HL-60 (cell line): ENCODE measurements at regions not wholly inside any gene's neighbourhood (a gene's known extent, or its start where the extent isn't known, plus 50 kb on each side); places are given as distances from the start of the nearest gene placed in this dataset.
"Not testable (repeated sequence)": the region's sequence is repeated elsewhere in the genome, so short reads cannot be mapped to it uniquely, and the experiment has no call there.

Experiments used
- DNase-seq, 2 experiments: peaks; one replicate each; pipeline ENCODE4 v3.0.0-alpha.2; 2010 to 2020; ENCODE audit warnings: low read depth in 1 of 2, low spot score in 1 of 2
- H3K27ac ChIP-seq: fragments of 250-450 bp; sonication (Bioruptor Pico); replicated peaks from 2 replicates; pipeline ENCODE4 v1.5.1; 2020; ENCODE audit warnings: mild to moderate bottlenecking, moderate library complexity
- H3K27me3 ChIP-seq: fragments of 250-450 bp; sonication (Bioruptor Pico); 2 replicates; pipeline ENCODE4 v1.5.1; 2021; ENCODE audit warnings: mild to moderate bottlenecking, moderate library complexity; ENCODE audit not compliant: insufficient read depth, poor library complexity, severe bottlenecking
- H3K4me3 ChIP-seq: replicated peaks from 2 replicates; pipeline ENCODE4 v1.5.1; 2011; ENCODE audit warnings: mild to moderate bottlenecking, control low read depth, low read length; ENCODE audit not compliant: insufficient read depth
- CTCF ChIP-seq: IDR thresholded peaks from one replicate; pipeline ENCODE4 v1.5.1; 2011; ENCODE audit warnings: low read length, control low read depth, inconsistent platforms; ENCODE audit not compliant: insufficient read depth
- GABPA ChIP-seq: IDR thresholded peaks from 2 replicates; pipeline ENCODE4 v1.6.1; 2012; ENCODE audit warnings: low read depth
- POLR2AphosphoS5 ChIP-seq: IDR thresholded peaks from 2 replicates; pipeline ENCODE4 v1.6.1; 2012; ENCODE audit warnings: low read depth
- REST ChIP-seq: IDR thresholded peaks from 2 replicates; pipeline ENCODE4 v1.6.1; 2012; ENCODE audit warnings: low read depth; ENCODE audit not compliant: insufficient replicate concordance
- SPI1 ChIP-seq: IDR thresholded peaks from 2 replicates; pipeline ENCODE4 v1.6.1; 2012; ENCODE audit warnings: low read depth, mild to moderate bottlenecking, borderline replicate concordance

- H3K4me3 ChIP-seq = no peak overlapping the region
- TF ChIP-seq POLR2AphosphoS5 = no peak
- TF ChIP-seq CTCF = no peak
- TF ChIP-seq REST = no peak
- TF ChIP-seq GABPA = no peak
- H3K27me3 ChIP-seq = no peaks in the 10 kb centered on the region
- no peak overlapping the region for H3K27ac ChIP-seq
- no peak for DNase-seq
These were observed 77.8 kb upstream of the ZNF281 start for GRCh38 chr1:200487650-200488049.

GRCh38 chr1:200486634-200487033 lies 76.8 kb upstream of the ZNF281 start:
- DNase-seq = no peak
- TF ChIP-seq SPI1 (no peak), REST (no peak), CTCF (no peak), POLR2AphosphoS5 (no peak), GABPA (no peak)

GRCh38 chr1:200484438-200484946 lies 74.7 kb upstream of the ZNF281 start:
- H3K27me3 ChIP-seq, DNase-seq, H3K4me3 ChIP-seq, H3K27ac ChIP-seq: not testable (repeated sequence)

More at GRCh38 chr1:200486634-200487033, 76.8 kb upstream of the ZNF281 start:
- Histone ChIP-seq H3K4me3 (no peak overlapping the region), H3K27me3 (no peaks in the 10 kb centered on the region), H3K27ac (no peak overlapping the region)

GRCh38 chr1:200483491-200484143 lies 73.8 kb upstream of the ZNF281 start:
- no peak for DNase-seq
- H3K27ac ChIP-seq = no peak overlapping the region

More at GRCh38 chr1:200483491-200484143, 73.8 kb upstream of the ZNF281 start:
- TF ChIP-seq SPI1 = no peak
- no peak for TF ChIP-seq POLR2AphosphoS5
- no peak for TF ChIP-seq REST
- TF ChIP-seq CTCF = no peak
- no peak for TF ChIP-seq GABPA
- no peak overlapping the region for H3K4me3 ChIP-seq
- no peaks in the 10 kb centered on the region for H3K27me3 ChIP-seq
